ENCODE measurements at regions not wholly inside any gene's neighbourhood (a gene's known extent, or its start where the extent isn't known, plus 50 kb on each side); places are given as distances from the start of the nearest gene placed in this dataset.
A peak's percentile ranks its signal among the peaks of the same experiment; 100 is the strongest.

DNA sequence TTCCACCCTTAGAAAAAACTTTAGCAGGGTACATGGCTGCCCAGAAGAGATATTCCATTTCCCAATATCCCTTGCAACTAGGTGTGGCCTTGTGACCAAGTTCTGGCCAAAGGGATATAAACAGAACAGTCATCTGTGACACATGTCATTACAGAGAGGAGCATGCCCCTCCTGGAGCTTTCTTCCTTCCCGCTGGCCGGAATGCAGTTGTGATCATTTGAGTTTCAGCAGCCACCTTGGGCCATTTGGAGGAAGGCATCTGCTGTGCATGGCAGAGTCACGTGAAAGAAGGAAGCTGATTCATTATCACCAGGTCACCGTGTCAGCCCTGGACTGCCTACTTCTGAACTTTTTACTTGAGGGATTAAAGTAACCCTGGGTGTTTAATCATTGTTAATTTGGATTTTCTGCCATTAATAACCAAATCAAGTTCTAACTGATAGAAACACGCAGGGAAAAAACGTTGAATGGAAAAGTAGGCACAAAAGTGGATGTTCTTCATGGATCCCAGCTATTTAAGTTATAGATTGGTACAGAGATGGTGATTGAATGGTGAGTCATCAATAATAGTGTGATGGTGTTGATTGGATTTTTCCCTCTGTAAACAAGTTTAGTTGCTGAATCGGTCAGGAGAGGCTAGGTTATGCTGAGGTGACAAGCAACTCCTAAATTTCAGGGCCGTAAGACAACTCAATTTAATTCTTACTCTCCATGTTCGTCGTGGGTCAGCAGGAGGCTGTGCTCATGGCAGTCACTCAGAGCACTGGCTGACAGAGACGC is 80.7 kb upstream of the CCDC167 start:
- no peaks in the 10 kb centered on the region for H3K4me1 ChIP-seq (ENCODE audit: control insufficient read depth, low read depth, low read length)

DNA sequence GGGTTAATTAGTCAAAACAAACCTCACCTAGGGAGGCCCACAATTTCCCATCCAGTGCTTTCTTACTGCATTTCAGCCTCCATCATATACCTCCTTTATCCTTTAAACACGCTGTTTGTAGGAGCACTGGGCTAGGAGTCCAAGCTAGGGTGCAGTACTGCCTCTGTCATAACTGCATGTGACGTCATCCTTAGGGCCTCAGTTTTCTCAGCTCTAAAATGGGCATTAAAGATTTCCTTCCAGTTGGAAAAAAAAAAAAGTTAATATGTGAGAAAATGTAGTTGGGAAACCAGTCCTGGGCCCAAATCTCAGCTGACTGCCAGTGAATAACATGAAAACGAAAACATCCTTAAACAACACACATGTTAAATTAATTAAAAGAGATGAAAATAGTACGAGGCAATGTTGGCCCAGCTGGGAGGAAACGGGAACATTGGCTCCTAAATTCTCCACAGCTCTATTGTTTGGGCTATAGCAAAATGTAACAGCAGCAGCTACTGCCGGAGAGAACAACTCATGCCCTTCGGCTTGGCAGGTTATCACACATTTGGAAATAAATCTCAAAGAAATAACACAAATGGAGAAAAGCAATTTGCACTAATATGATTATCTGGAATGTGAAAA is 79.9 kb upstream of the CCDC167 start:
- Histone ChIP-seq H3K36me3 (ENCODE audit: control insufficient read depth, low read depth, low read length) (no peaks in the 10 kb centered on the region), H3K27me3 (ENCODE audit: control insufficient read depth, insufficient read depth, low read length) (no peaks in the 10 kb centered on the region), H3K27ac (ENCODE audit: low read length) (no peak overlapping the region), H3K9ac (ENCODE audit: low read length) (no peak overlapping the region), H3K9me3 (ENCODE audit: control insufficient read depth, low read depth, low read length) (no peaks in the 10 kb centered on the region), H3K4me3 (ENCODE audit: low read length) (no peak overlapping the region), H3K4me1 (ENCODE audit: control insufficient read depth, low read depth, low read length) (no peaks in the 10 kb centered on the region)

More for the DNA sequence above, 80.7 kb upstream of the CCDC167 start:
- Histone ChIP-seq H3K4me3 (ENCODE audit: low read length) (no peak overlapping the region), H3K27me3 (ENCODE audit: control insufficient read depth, insufficient read depth, low read length) (no peaks in the 10 kb centered on the region), H3K36me3 (ENCODE audit: control insufficient read depth, low read depth, low read length) (no peaks in the 10 kb centered on the region), H3K27ac (ENCODE audit: low read length) (no peak overlapping the region), H3K9ac (ENCODE audit: low read length) (no peak overlapping the region), H3K9me3 (ENCODE audit: control insufficient read depth, low read depth, low read length) (no peaks in the 10 kb centered on the region)

DNA sequence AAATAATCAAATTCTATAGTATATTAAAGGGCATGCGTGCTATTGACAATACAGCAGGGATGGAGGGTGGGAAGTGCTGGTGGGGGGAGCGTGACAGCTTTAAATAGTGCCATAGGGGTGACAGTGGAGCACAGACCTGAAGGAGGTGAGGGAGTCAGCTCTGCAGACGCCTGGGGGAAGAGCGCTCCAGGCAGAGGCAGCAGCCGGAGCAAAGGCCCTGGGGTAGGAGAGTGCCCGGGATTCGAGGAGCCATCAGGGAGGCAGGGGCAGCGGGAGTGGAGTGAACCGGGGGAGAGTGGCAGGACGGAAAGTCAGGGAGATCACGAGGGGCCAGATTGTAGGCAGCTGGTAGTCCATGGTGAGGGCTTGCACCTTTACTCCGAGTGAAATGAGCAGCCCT is 78.4 kb upstream of the CCDC167 start:
- H3K9me3 ChIP-seq (ENCODE audit: control insufficient read depth, low read depth, low read length): no peaks in the 10 kb centered on the region
- H3K4me3 ChIP-seq (ENCODE audit: low read length): no peak overlapping the region
- H3K27ac ChIP-seq (ENCODE audit: low read length): no peak overlapping the region

DNA sequence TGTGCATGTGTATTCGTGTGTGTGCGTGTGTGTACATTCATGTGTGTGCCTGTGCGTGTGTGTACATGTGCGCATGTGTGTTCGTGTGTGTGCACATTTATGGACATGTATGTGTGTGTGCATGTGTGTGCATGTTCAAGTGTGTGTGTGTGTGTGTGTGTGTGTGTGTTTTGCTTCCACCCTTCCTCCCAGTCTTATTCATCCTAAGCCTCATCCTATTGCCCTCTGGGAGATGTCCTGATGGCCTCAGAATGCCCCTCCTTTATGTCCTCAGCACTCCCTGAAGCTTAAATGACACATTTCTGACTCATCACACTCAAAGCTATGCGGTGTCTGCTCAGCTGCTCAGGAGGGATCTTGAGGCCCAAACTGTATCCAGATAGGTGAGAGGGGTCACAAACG is 76.6 kb upstream of the CCDC167 start:
- Histone ChIP-seq H3K27me3 (ENCODE audit: control insufficient read depth, insufficient read depth, low read length) (no peaks in the 10 kb centered on the region), H3K36me3 (ENCODE audit: control insufficient read depth, low read depth, low read length) (no peaks in the 10 kb centered on the region), H3K27ac (ENCODE audit: low read length) (no peak overlapping the region), H3K9me3 (ENCODE audit: control insufficient read depth, low read depth, low read length) (no peaks in the 10 kb centered on the region), H3K4me1 (ENCODE audit: control insufficient read depth, low read depth, low read length) (no peaks in the 10 kb centered on the region), H3K9ac (ENCODE audit: low read length) (no peak overlapping the region), H3K4me3 (ENCODE audit: low read length) (no peak overlapping the region)

More for the DNA sequence above, 78.4 kb upstream of the CCDC167 start:
- Histone ChIP-seq H3K9ac (ENCODE audit: low read length) (no peak overlapping the region), H3K36me3 (ENCODE audit: control insufficient read depth, low read depth, low read length) (no peaks in the 10 kb centered on the region), H3K4me1 (ENCODE audit: control insufficient read depth, low read depth, low read length) (no peaks in the 10 kb centered on the region), H3K27me3 (ENCODE audit: control insufficient read depth, insufficient read depth, low read length) (no peaks in the 10 kb centered on the region)

DNA sequence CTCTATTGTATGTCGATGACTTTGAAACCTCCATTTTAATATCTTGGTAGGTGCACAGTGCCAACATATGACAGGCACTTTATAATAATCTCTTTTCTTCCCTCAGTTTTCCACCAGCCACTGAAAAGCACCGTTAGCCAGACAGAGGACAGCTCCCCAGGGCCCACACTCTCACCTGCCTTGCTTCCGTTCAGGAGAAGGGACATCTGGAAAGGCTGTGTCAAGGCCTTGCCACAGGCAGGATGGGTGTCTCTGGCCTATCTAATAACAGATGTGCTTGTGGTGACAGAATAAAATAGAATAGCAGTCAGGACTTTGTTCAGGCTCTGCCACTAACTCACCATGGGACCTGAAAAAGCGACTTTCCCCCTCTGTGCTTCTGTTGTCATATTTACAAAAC is 75.5 kb upstream of the CCDC167 start:
- H3K4me1 ChIP-seq (ENCODE audit: control insufficient read depth, low read depth, low read length): no peaks in the 10 kb centered on the region
- no peak overlapping the region for H3K27ac ChIP-seq (ENCODE audit: low read length)
- no peak overlapping the region for H3K9ac ChIP-seq (ENCODE audit: low read length)
- H3K9me3 ChIP-seq (ENCODE audit: control insufficient read depth, low read depth, low read length): no peaks in the 10 kb centered on the region
- no peaks in the 10 kb centered on the region for H3K36me3 ChIP-seq (ENCODE audit: control insufficient read depth, low read depth, low read length)
- no peaks in the 10 kb centered on the region for H3K27me3 ChIP-seq (ENCODE audit: control insufficient read depth, insufficient read depth, low read length)
- no peak overlapping the region for H3K4me3 ChIP-seq (ENCODE audit: low read length)

DNA sequence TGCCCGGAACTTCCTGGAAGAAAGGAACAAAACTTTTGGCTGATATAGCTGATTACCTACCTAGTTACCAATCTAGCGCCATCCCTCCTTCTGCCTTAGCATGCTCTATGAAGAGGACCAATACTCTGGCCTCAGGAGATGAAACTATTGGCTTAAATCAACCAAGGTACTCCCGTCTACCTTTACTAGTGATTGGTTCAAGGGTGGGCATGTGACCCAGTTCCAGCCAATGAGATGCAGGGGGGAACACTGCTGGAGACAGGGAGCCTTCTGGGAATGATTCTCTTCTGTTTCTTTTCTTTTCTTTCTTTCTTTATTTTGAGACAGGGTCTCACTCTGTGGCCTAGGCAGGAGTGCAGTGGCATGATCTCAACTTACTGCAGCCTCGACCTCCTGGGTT is 72.6 kb upstream of the CCDC167 start:
- no peak overlapping the region for H3K4me3 ChIP-seq (ENCODE audit: low read length)
- H3K4me1 ChIP-seq (ENCODE audit: control insufficient read depth, low read depth, low read length): no peaks in the 10 kb centered on the region
- no peaks in the 10 kb centered on the region for H3K36me3 ChIP-seq (ENCODE audit: control insufficient read depth, low read depth, low read length)
- H3K27ac ChIP-seq (ENCODE audit: low read length): no peak overlapping the region
- H3K27me3 ChIP-seq (ENCODE audit: control insufficient read depth, insufficient read depth, low read length): no peaks in the 10 kb centered on the region
- H3K9me3 ChIP-seq (ENCODE audit: control insufficient read depth, low read depth, low read length): no peaks in the 10 kb centered on the region
- H3K9ac ChIP-seq (ENCODE audit: low read length): no peak overlapping the region

DNA sequence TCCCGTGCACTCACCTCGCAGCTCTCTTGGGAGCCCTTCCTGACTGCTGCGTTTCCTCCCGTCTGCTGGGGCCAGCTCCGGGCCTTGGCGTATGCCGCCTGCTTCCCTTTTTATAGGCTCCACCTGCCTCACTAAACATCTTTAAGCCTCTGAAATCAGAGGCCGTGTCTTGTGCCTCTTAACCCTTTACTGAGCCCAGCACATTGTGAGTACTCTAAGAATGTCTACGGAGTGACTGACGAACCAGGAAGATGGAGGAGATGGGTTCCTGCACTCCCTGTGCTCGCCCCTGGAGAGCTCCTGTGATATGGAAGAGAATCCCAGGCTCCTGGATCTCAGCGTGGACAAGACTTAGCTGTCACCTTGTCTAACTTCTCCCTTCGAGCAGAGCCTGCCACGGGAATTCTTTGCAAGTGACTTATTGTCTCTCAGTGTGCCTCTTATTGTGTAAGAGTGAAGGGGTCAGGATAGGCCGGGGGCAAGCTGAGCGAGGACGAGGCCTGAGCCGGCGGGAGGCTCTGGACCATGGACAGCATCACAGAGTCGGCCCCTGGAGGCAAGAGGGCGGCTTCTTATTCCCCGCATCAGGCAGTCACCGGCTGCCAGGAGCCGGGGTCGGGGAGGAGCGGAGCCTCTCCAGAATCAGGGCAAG is 70.9 kb upstream of the CCDC167 start:
- no peaks in the 10 kb centered on the region for H3K4me1 ChIP-seq (ENCODE audit: control insufficient read depth, low read depth, low read length)
- H3K4me3 ChIP-seq (ENCODE audit: low read length): no peak overlapping the region
- no peaks in the 10 kb centered on the region for H3K36me3 ChIP-seq (ENCODE audit: control insufficient read depth, low read depth, low read length)
- H3K27ac ChIP-seq (ENCODE audit: low read length): no peak overlapping the region
- no peaks in the 10 kb centered on the region for H3K9me3 ChIP-seq (ENCODE audit: control insufficient read depth, low read depth, low read length)
- H3K27me3 ChIP-seq (ENCODE audit: control insufficient read depth, insufficient read depth, low read length): no peaks in the 10 kb centered on the region
- no peak overlapping the region for H3K9ac ChIP-seq (ENCODE audit: low read length)

DNA sequence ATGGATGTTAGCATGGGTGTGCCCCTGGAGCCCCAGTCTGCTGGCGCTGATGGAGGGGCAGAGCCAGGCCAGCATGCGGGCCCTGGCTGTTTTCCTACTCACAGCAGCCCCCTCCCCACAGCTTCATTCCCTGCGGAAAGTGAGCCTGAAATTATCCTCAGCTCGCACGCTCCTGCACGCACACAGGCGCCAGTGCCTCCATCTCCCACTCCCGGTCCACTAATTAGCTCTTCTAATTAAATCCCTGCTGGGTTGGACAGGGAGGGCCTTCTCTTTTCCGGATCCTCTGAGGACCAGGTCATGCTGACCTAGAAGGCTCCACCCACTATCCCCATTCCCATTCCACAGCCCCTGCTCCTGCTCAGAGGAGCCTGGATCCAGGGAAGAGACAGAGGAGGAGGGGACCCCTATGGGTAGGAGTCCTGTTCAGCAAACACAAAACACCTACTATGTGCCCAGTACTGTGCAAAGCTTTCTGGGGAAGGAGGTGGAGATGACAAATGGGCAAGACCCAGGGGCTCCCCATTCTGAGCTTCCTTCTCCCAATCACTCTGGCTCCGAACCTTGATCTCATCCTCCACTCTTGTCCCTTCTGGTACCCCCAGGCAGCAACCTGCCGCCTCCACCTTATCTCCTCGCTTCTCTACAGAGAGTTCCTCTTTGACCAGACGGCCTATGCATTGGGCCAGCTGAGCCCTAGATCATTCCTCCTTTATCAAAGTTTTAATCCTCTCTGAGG is 70.2 kb upstream of the CCDC167 start:
- no peaks in the 10 kb centered on the region for H3K9me3 ChIP-seq (ENCODE audit: control insufficient read depth, low read depth, low read length)
- H3K4me3 ChIP-seq (ENCODE audit: low read length): no peak overlapping the region
- no peak overlapping the region for H3K9ac ChIP-seq (ENCODE audit: low read length)
- H3K36me3 ChIP-seq (ENCODE audit: control insufficient read depth, low read depth, low read length): no peaks in the 10 kb centered on the region
- no peaks in the 10 kb centered on the region for H3K27me3 ChIP-seq (ENCODE audit: control insufficient read depth, insufficient read depth, low read length)
- H3K27ac ChIP-seq (ENCODE audit: low read length): no peak overlapping the region
- H3K4me1 ChIP-seq (ENCODE audit: control insufficient read depth, low read depth, low read length): peaks cover 6% of the 10 kb centered on the region

DNA sequence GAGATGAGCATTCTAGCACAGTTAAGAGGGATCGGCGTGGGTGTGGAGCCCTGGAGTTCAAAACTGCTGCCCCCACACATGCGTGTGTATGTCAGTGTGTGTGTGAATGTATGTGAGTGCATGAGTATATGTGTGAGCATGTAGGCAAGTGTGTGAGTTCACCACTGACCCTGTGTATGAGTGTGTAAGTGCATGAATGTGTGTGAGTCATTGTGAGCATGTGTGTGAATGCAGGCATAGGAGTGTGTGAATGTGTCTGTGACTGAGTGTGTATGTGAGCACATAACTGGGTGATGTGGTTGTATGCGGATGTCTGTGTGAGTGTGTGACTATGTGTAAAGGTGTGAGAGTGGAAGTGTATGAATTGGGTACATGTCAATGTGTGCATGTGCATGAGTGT is 69.6 kb upstream of the CCDC167 start:
- Histone ChIP-seq H3K4me1 (ENCODE audit: control insufficient read depth, low read depth, low read length) (peaks cover 9% of the 10 kb centered on the region), H3K9me3 (ENCODE audit: control insufficient read depth, low read depth, low read length) (no peaks in the 10 kb centered on the region), H3K4me3 (ENCODE audit: low read length) (no peak overlapping the region), H3K27ac (ENCODE audit: low read length) (no peak overlapping the region), H3K36me3 (ENCODE audit: control insufficient read depth, low read depth, low read length) (no peaks in the 10 kb centered on the region), H3K27me3 (ENCODE audit: control insufficient read depth, insufficient read depth, low read length) (no peaks in the 10 kb centered on the region), H3K9ac (ENCODE audit: low read length) (no peak overlapping the region)

DNA sequence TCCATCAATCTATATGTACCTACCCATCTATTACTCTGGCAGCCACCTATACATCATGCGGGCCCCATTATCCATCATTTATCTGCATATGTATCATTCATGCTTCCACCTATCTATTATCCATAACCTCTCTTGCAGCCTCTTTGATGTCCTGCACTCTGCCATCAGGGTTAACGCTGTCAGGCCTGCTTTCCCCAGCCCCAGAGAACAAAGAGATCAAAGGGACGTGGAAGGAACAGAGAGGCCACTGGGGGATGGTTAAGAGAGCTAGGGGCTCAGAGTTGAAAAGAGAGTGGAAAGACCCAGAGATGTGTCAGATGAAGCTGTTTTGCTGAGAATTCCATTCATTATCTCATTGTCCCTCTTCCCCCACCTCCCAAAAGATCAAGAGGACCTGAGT is 67.3 kb upstream of the CCDC167 start:
- no peaks in the 10 kb centered on the region for H3K9me3 ChIP-seq (ENCODE audit: control insufficient read depth, low read depth, low read length)
- no peak overlapping the region for H3K4me3 ChIP-seq (ENCODE audit: low read length)
- H3K4me1 ChIP-seq (ENCODE audit: control insufficient read depth, low read depth, low read length): peaks cover 9% of the 10 kb centered on the region

DNA sequence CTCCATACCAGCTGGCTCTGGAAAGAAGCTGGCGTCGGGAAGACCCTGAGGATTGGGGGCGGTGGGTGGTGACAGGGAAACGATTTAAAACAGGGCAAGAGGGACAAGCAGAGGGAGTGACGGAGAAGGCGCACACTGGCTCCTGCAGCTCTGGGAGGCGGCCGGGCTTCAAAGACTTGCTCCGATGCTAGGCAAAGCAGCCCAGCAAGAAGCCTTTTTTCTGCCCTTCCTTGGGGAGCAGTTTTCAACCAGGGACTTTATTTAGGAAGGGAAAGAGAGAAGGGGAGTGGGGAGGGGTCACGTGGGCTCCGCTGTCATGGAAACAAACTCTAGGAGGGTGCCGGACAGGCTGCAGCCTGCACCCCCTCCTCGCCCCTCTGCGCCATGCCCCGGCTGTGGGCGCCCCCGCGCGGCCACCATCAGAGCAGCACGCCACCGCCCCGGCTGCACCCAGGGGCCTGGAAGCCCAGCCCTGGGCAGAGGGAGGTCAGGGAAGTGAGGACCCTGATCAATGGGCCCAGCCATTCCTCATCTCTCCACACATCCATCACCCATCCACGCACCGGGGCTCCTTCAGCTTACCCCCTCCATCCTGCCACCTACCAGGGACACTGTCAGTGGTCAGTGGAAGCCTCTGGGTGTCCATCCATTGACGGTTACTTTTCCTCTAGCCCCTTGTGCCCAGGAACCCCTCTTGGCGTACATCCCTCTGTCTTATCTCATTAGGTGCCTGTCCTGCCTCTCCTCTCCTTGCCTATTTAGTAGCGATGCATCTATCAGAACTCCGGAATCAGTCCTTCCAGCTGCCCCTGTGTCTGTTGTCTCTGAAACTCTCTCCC is 66.6 kb upstream of the CCDC167 start:
- no peaks in the 10 kb centered on the region for H3K36me3 ChIP-seq (ENCODE audit: control insufficient read depth, low read depth, low read length)
- H3K27me3 ChIP-seq (ENCODE audit: control insufficient read depth, insufficient read depth, low read length): no peaks in the 10 kb centered on the region
- peaks cover 9% of the 10 kb centered on the region for H3K4me1 ChIP-seq (ENCODE audit: control insufficient read depth, low read depth, low read length)
- peak overlapping the region; percentile 67 for H3K4me3 ChIP-seq (ENCODE audit: low read length)
- no peaks in the 10 kb centered on the region for H3K9me3 ChIP-seq (ENCODE audit: control insufficient read depth, low read depth, low read length)
- no peak overlapping the region for H3K27ac ChIP-seq (ENCODE audit: low read length)
- H3K9ac ChIP-seq (ENCODE audit: low read length): peak overlapping the region; percentile 28

More for the DNA sequence above, 67.3 kb upstream of the CCDC167 start:
- H3K27me3 ChIP-seq (ENCODE audit: control insufficient read depth, insufficient read depth, low read length): no peaks in the 10 kb centered on the region
- no peaks in the 10 kb centered on the region for H3K36me3 ChIP-seq (ENCODE audit: control insufficient read depth, low read depth, low read length)
- H3K27ac ChIP-seq (ENCODE audit: low read length): no peak overlapping the region
- no peak overlapping the region for H3K9ac ChIP-seq (ENCODE audit: low read length)
